GM21529 (cell line): ENCODE measurements at regions not wholly inside any gene's neighbourhood (a gene's known extent, or its start where the extent isn't known, plus 50 kb on each side); places are given as distances from the start of the nearest gene placed in this dataset.

Experiments
- ATAC-seq: cut with Tn5 transposase; IDR thresholded peaks from one replicate; pipeline ENCODE4 v1.9.1; 2021; ENCODE audit not compliant: unreplicated experiment

- no peak for ATAC-seq
These were observed 193.9 kb upstream of the TOPAZ1 start for GRCh38 chr3:44047796-44048195.

GRCh38 chr3:44048196-44048924 is 193.3 kb upstream of the TOPAZ1 start:
- ATAC-seq, result no peak

- no peak for ATAC-seq
These were observed 192.7 kb upstream of the TOPAZ1 start for GRCh38 chr3:44048949-44049348.

- ATAC-seq, result no peak
These were observed 191.6 kb upstream of the TOPAZ1 start for GRCh38 chr3:44050101-44050500.

- no peak for ATAC-seq
These were observed 190.8 kb upstream of the TOPAZ1 start for GRCh38 chr3:44050867-44051266.

- ATAC-seq, result no peak
These were observed 185.7 kb upstream of the TOPAZ1 start for GRCh38 chr3:44055951-44056350.

GRCh38 chr3:44056446-44057240 is 185.0 kb upstream of the TOPAZ1 start:
- no peak for ATAC-seq

GRCh38 chr3:44058022-44058867 is 183.4 kb upstream of the TOPAZ1 start:
- peak; percentile 95 for ATAC-seq

- ATAC-seq, result no peak
These were observed 182.8 kb upstream of the TOPAZ1 start for GRCh38 chr3:44058868-44059203.

GRCh38 chr3:44060164-44060563 is 181.5 kb upstream of the TOPAZ1 start:
- no peak for ATAC-seq

- no peak for ATAC-seq
These were observed 180.4 kb upstream of the TOPAZ1 start for GRCh38 chr3:44061268-44061667.

GRCh38 chr3:44061961-44062360 is 179.7 kb upstream of the TOPAZ1 start:
- ATAC-seq, result no peak

GRCh38 chr3:44065311-44066094 is 176.2 kb upstream of the TOPAZ1 start:
- ATAC-seq, result no peak

- no peak for ATAC-seq
These were observed 174.9 kb upstream of the TOPAZ1 start for GRCh38 chr3:44066806-44067205.

GRCh38 chr3:44067431-44067830 is 174.3 kb upstream of the TOPAZ1 start:
- no peak for ATAC-seq

- ATAC-seq, result no peak
These were observed 172.9 kb upstream of the TOPAZ1 start for GRCh38 chr3:44068753-44069152.

GRCh38 chr3:44069276-44069675 is 172.4 kb upstream of the TOPAZ1 start:
- ATAC-seq, result no peak

GRCh38 chr3:44070841-44071546 is 170.7 kb upstream of the TOPAZ1 start:
- ATAC-seq, result no peak

GRCh38 chr3:44072601-44073540 is 168.8 kb upstream of the TOPAZ1 start:
- ATAC-seq, result no peak
